ENCODE measurements at regions not wholly inside any gene's neighbourhood (a gene's known extent, or its start where the extent isn't known, plus 50 kb on each side); places are given as distances from the start of the nearest gene placed in this dataset.

DNA sequence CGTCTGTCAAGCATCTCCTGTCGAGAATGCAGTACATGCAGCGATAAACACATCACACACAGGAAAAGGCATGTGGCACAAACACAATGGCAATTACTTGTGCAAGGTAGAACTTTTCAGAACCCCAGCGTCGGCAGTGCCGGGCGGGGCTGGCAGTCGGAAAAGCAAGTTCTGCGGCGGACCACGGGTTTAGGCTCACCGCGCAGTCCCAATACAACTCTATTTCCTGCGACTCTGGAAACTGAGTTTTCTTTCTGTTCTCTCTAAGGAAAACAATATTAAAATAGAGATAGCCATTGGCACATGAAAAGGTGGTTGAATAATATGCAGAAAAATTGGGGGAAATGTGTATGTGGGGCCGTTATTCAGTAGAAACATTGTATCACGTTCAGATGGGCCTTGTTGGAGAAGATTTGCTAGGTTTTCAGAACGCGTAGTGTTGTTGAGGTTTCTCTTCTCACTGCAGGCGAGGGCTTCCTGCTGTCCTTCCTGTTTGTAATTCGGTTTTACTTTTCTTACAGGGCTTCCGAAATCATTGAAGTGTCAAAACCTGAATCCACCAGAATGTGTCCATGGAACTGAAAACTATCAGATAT lies 369.5 kb downstream of the THBS2 start (continued):
- TF ChIP-seq, protein P1, sequence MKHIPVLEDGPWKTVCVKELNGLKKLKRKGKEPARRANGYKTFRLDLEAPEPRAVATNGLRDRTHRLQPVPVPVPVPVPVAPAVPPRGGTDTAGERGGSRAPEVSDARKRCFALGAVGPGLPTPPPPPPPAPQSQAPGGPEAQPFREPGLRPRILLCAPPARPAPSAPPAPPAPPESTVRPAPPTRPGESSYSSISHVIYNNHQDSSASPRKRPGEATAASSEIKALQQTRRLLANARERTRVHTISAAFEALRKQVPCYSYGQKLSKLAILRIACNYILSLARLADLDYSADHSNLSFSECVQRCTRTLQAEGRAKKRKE (CRISPR knock-in tag; IDR thresholded peaks at IDR 0.05; ENCODE audit: low read depth): no peak
- no peak for TF ChIP-seq EHF (CRISPR knock-in tag; IDR thresholded peaks at IDR 0.05)
- no peak for TF ChIP-seq EHMT2 (IDR thresholded peaks at IDR 0.05; ENCODE audit: low read depth)
- no peak for TF ChIP-seq POLR2AphosphoS2 (conservative IDR thresholded peaks at IDR 0.05; ENCODE audit: low read length)
- no peak for TF ChIP-seq RCOR1 (IDR thresholded peaks at IDR 0.05; ENCODE audit: low read depth, low read length)

- H3K9me3 ChIP-seq: no peaks in the 10 kb centered on the region
- H3K4me1 ChIP-seq: no peaks in the 10 kb centered on the region
- FAIRE-seq (no peak), DNase-seq (ENCODE audit: low read depth in 1 of 2, low spot score in 1 of 2) (no peak), ATAC-seq (no peak)
- no peak overlapping the region for H3K4me3 ChIP-seq
- TF ChIP-seq SREBF2 (IDR thresholded peaks at IDR 0.05): no peak
- no peak for TF ChIP-seq EHMT2 (IDR thresholded peaks at IDR 0.05; ENCODE audit: low read depth)
- no peak for TF ChIP-seq CEBPB (IDR thresholded peaks at IDR 0.05)
- TF ChIP-seq JUNB (IDR thresholded peaks at IDR 0.05): no peak
- TF ChIP-seq HDAC2 (IDR thresholded peaks at IDR 0.05): no peak
- TF ChIP-seq RNF2 (IDR thresholded peaks at IDR 0.05; ENCODE audit: borderline replicate concordance, low read depth): no peak
- TF ChIP-seq HOXB13 (CRISPR knock-in tag; IDR thresholded peaks at IDR 0.05; ENCODE audit: low read depth): no peak
- TF ChIP-seq ZNF302 (CRISPR knock-in tag; IDR thresholded peaks at IDR 0.05): no peak
- no peak for TF ChIP-seq TFCP2L1 (CRISPR knock-in tag; IDR thresholded peaks at IDR 0.05)
- no peak for TF ChIP-seq TP53 (CRISPR knock-in tag; IDR thresholded peaks at IDR 0.05)
- no peak for TF ChIP-seq NFE2L2 (conservative IDR thresholded peaks at IDR 0.05; ENCODE audit: low read length)
- TF ChIP-seq EP300 (IDR thresholded peaks at IDR 0.05): no peak
- TF ChIP-seq E2F6 (IDR thresholded peaks at IDR 0.05; ENCODE audit: borderline replicate concordance, low read depth): no peak
- no peak for TF ChIP-seq CBX2 (IDR thresholded peaks at IDR 0.05; ENCODE audit: borderline replicate concordance, low read depth)
- TF ChIP-seq, protein P1 (CRISPR knock-in tag; IDR thresholded peaks at IDR 0.05; ENCODE audit: low read depth): no peak
- POLR2A ChIA-PET: no interaction called here
- H3K27ac ChIP-seq: no peak overlapping the region
- CTCF ChIA-PET: interaction anchor here (0.6 to 3.4 kb wide), 4 partner anchors 376 to 513 kb away, joined by 3 to 34 read pairs (median 4); no protein-coding TSS in a partner anchor
- H3K4me2 ChIP-seq: no peak overlapping the region
- WGBS (ENCODE audit: missing lambda C conversion rate): 35% methylated on average over 13 of the region's 13 CpGs
Measured at GRCh38 chr6:168883410-168884049, 370.1 kb downstream of the THBS2 start.

DNA sequence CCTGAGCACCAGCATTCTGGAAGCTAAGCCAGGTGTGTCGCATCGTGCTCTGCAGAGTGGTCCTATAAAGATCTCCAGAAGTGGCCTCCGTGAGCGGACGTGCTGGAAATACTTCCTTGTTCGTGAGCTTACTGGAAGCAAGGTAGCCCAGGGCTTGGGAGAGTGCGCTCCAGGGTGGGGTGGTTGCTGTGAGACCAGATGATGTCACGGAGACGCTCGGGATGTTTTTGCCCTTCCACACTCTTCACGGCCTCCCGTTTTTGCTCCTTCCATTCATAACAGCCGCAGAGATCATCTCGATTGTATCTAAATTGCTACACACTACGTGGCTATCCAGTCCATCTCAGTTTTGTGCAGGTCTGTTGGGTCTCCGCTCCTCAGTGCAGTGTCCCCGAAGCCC lies 373.4 kb downstream of the THBS2 start:
- Histone ChIP-seq H3K27ac (no peak overlapping the region), H3K9me3 (no peaks in the 10 kb centered on the region), H3K4me2 (no peak overlapping the region), H3K4me1 (no peaks in the 10 kb centered on the region), H3K4me3 (no peak overlapping the region)
- no peak for FAIRE-seq
- DNase-seq (ENCODE audit: low read depth in 1 of 2, low spot score in 1 of 2): no peak
- ChIA-PET CTCF (interaction anchor here (3.6 kb wide), 1 partner anchor 510 kb away, joined by 25 read pairs; no protein-coding TSS in a partner anchor), POLR2A (no interaction called here)
- no peak for ATAC-seq
- TF ChIP-seq KDM5A (IDR thresholded peaks at IDR 0.05) (no peak), ZC3H11A (IDR thresholded peaks at IDR 0.05) (no peak), ZNF302 (CRISPR knock-in tag; IDR thresholded peaks at IDR 0.05) (no peak), PHF8 (IDR thresholded peaks at IDR 0.05; ENCODE audit: borderline replicate concordance, low read depth) (no peak)
- TF ChIP-seq, protein P1 (CRISPR knock-in tag; IDR thresholded peaks at IDR 0.05; ENCODE audit: low read depth): no peak
- WGBS (ENCODE audit: missing lambda C conversion rate): 52% methylated on average over 17 of the region's 17 CpGs

All from A549 (cell line).